HG02981 (cell line): ENCODE measurements at regions not wholly inside any gene's neighbourhood (a gene's known extent, or its start where the extent isn't known, plus 50 kb on each side); places are given as distances from the start of the nearest gene placed in this dataset.
"Not testable (repeated sequence)": the region's sequence is repeated elsewhere in the genome, so short reads cannot be mapped to it uniquely, and the experiment has no call there.

Experiments used
- ATAC-seq: cut with Tn5 transposase; IDR thresholded peaks from one replicate; pipeline ENCODE4 v1.9.1; 2021; ENCODE audit warnings: mild to moderate bottlenecking, moderate library complexity; ENCODE audit not compliant: unreplicated experiment

- not testable (repeated sequence) for ATAC-seq
Measured at GRCh38 chr7:89616829-89617228, 537.4 kb upstream of the STEAP1 start.

- no peak for ATAC-seq
Measured at GRCh38 chr7:89618274-89618673, 536.0 kb upstream of the STEAP1 start.

- ATAC-seq = no peak
Measured at GRCh38 chr7:89621925-89622641, 532.2 kb upstream of the STEAP1 start.

GRCh38 chr7:89623018-89623672, 531.1 kb upstream of the STEAP1 start:
- peak; percentile 92 for ATAC-seq

GRCh38 chr7:89624155-89624554, 530.1 kb upstream of the STEAP1 start:
- not testable (repeated sequence) for ATAC-seq

- no peak for ATAC-seq
Measured at GRCh38 chr7:89648509-89648908, 505.8 kb upstream of the STEAP1 start.

- no peak for ATAC-seq
Measured at GRCh38 chr7:89655946-89656345, 498.3 kb upstream of the STEAP1 start.

- no peak for ATAC-seq
Measured at GRCh38 chr7:89661876-89662275, 492.4 kb upstream of the STEAP1 start.

GRCh38 chr7:89666136-89666835, 488.0 kb upstream of the STEAP1 start:
- no peak for ATAC-seq

GRCh38 chr7:89680161-89680560, 474.1 kb upstream of the STEAP1 start:
- ATAC-seq = no peak

- ATAC-seq = no peak
Measured at GRCh38 chr7:89681448-89681847, 472.8 kb upstream of the STEAP1 start.

- ATAC-seq = no peak
Measured at GRCh38 chr7:89685287-89685686, 469.0 kb upstream of the STEAP1 start.

- no peak for ATAC-seq
Measured at GRCh38 chr7:89687211-89687610, 467.1 kb upstream of the STEAP1 start.

GRCh38 chr7:89695241-89695640, 459.0 kb upstream of the STEAP1 start:
- ATAC-seq = no peak

- no peak for ATAC-seq
Measured at GRCh38 chr7:89714131-89714530, 440.1 kb upstream of the STEAP1 start.

- not testable (repeated sequence) for ATAC-seq
Measured at GRCh38 chr7:89718941-89719340, 435.3 kb upstream of the STEAP1 start.

GRCh38 chr7:89728481-89728880, 425.8 kb upstream of the STEAP1 start:
- ATAC-seq = no peak

GRCh38 chr7:89731751-89732445, 422.4 kb upstream of the STEAP1 start:
- no peak for ATAC-seq

GRCh38 chr7:89738549-89738948, 415.7 kb upstream of the STEAP1 start:
- no peak for ATAC-seq

GRCh38 chr7:89757910-89758309, 396.4 kb upstream of the STEAP1 start:
- ATAC-seq = no peak

- ATAC-seq = no peak
Measured at GRCh38 chr7:89760690-89761089, 393.6 kb upstream of the STEAP1 start.
